GM20000 (cell line): ENCODE measurements at regions not wholly inside any gene's neighbourhood (a gene's known extent, or its start where the extent isn't known, plus 50 kb on each side); places are given as distances from the start of the nearest gene placed in this dataset.

ENCODE experiments used
- DNase-seq: peaks from one replicate; pipeline ENCODE4 v3.0.0; 2012; ENCODE audit warnings: low spot score
- CTCF ChIP-seq: IDR thresholded peaks from 2 replicates; pipeline ENCODE4 v1.5.1; 2012; ENCODE audit warnings: mild to moderate bottlenecking, control low read depth; ENCODE audit errors: extremely low read depth, missing control alignments

- DNase-seq: no peak
- no peak for TF ChIP-seq CTCF
Observed at GRCh38 chr9:96044401-96044800, 168.9 kb downstream of the ERCC6L2 start.

DNA sequence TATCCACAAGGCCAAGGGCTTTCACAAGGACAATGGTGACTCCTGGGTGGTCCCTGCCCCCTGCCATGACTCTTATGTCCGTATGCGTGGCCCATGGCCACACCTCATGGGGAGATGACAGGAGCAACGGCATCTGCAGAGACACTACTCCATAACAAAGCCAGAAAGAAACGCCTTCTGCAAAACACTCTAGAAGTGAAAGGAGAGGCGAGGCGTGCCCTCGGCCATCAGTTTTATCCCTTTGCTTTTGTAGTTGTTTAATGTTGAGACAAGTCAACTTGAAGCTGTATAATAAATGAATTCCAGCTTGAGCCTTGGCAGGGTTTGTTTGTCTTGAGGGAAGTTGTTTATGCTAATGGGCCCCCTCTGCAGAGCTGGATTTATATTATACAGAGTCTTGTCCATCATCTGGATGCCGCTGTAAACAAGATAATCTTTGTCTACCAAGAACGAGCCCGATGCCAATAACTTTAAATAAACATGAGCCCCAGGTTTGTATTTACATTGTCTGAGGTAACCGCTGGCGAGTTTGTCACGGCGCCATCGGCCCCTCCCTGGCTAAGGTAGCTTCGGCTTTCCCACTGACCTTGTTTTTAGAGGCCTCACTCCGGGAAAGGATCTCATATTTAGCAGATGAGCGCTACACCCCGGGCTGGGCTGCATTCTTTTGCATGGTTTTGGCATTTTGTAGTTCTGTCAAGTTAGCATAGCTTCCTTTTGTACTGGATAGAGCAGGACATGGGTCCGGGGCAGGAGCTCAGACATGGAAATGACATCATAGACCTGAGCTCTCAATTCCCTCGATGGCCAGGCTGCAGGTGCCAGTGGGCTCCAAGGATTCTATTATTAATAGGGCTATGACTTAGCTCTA, 165.3 kb downstream of the ERCC6L2 start:
- no peak for TF ChIP-seq CTCF
- no peak for DNase-seq

GRCh38 chr9:96038914-96039313, 163.4 kb downstream of the ERCC6L2 start:
- TF ChIP-seq CTCF: no peak
- no peak for DNase-seq

DNA sequence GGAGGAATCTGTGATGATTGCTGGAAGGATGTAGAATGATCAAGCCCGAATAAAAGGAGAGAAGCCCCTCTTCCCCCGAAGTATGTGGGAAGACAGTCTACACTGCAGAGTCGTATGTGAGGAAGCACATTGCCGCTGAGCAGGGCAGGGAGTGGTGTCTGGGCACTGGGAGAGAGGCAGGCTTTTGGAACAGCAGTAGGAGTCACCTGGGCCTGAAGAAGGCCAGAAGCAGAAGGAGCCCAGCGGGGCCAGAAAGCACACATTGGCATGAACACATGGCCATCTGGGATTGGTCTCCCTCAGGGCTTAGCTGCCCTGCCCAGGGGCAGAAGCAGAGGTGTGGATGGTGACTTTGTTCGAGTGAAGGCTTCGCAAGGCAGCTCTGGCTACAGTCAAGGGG, 162.8 kb downstream of the ERCC6L2 start:
- TF ChIP-seq CTCF: no peak

DNA sequence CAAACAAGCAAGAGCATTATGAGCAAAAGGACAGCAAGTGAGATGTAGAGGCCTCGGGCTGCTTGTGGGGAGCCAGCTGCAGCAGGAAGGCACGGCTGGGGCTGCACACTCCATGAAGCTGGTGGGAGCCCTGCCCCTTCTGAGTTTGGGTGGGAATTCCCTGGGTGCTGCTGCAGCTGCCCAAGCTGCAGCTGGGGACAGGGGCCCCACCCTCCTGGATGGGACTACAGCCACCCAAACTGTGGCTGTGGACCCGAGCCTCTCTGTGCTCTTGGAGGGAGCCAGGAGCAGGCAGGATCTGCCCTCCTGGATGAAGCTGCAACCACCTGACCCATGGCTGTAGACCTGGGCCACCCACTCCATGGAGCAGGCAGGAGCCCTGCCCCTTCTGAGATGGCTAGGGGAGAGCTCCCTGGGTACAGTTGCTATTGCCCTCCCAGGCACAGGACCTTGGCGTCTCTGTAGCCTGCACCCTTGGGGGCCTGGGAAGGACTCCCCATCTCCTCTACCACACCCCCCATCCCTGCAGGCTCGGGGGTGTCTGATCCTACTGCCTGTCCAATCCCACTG, 159.1 kb downstream of the ERCC6L2 start:
- no peak for TF ChIP-seq CTCF
- no peak for DNase-seq

More for the DNA sequence above, 162.8 kb downstream of the ERCC6L2 start:
- DNase-seq: no peak

GRCh38 chr9:96033896-96034295, 158.4 kb downstream of the ERCC6L2 start:
- TF ChIP-seq CTCF: no peak
- DNase-seq: no peak

DNA sequence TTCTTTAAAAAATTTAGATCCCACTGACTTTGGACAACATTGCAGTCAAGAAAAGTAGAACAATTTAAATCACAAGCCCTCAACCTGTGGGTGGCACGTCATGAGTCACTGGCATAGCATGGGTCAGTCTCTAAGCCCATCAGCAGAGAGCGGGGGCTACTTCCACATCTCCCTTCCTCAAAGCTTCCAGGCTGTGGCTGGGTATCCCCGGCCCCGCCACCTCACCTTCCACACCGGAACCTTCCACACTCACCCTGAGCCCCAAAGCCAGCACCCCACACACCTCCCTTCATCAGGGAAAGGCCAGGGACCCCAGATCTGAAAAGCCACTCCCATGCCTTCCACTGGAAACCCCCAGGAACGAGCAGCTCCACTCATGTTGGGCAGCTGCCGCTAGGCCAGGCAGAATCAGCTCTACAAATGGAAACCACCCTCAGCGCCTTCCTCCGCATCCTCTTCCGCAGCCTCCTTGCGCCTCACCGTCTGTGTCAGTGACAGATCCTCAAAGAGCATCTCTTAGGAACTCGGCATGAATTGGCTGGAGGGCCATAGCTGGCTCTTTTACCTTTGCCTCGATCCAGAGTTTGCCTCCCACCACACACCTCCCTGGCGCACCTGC, 156.5 kb downstream of the ERCC6L2 start:
- no peak for TF ChIP-seq CTCF
- DNase-seq: no peak
